DOHH2 (cell line): ENCODE measurements at regions not wholly inside any gene's neighbourhood (a gene's known extent, or its start where the extent isn't known, plus 50 kb on each side); places are given as distances from the start of the nearest gene placed in this dataset.

ENCODE experiments used
- CTCF ChIP-seq: fragments of 200-600 bp; sonication (generic); IDR thresholded peaks from one replicate; pipeline ENCODE4 v1.5.1; 2014; ENCODE audit warnings: antibody characterized with exemption, mild to moderate bottlenecking, low read depth, low read length; ENCODE audit not compliant: poor library complexity, severe bottlenecking
- EZH2phosphoT487 ChIP-seq: fragments of 200-600 bp; sonication (generic); IDR thresholded peaks from 2 replicates; pipeline ENCODE4 v1.6.1; 2017; ENCODE audit warnings: borderline replicate concordance, mild to moderate bottlenecking, antibody characterized with exemption, low read length, moderate library complexity, mixed read lengths

- TF ChIP-seq CTCF: no peak
- TF ChIP-seq EZH2phosphoT487: no peak
Observed at GRCh38 chr5:85760519-85760918, 857.2 kb upstream of the COX7C start.
